Left ventricle myocardium inferior (tissue), 1 donor: ENCODE measurements at regions not wholly inside any gene's neighbourhood (a gene's known extent, or its start where the extent isn't known, plus 50 kb on each side); places are given as distances from the start of the nearest gene placed in this dataset.

Source experiments
- DNase-seq: peaks from one replicate; pipeline ENCODE4 v3.0.0-alpha.2; 2020
- H3K27ac ChIP-seq: fragments of 200-600 bp; replicated peaks from 2 replicates; pipeline ENCODE4 v1.8.0; 2021
- H3K27me3 ChIP-seq: fragments of 200-600 bp; 2 replicates; pipeline ENCODE4 v1.8.0; 2021; ENCODE audit warnings: low read depth
- H3K36me3 ChIP-seq: fragments of 200-600 bp; 2 replicates; pipeline ENCODE4 v1.8.0; 2021
- H3K4me1 ChIP-seq: fragments of 200-600 bp; 2 replicates; pipeline ENCODE4 v1.8.0; 2021
- H3K4me3 ChIP-seq: fragments of 200-600 bp; 2 replicates; pipeline ENCODE4 v1.8.0; 2021; ENCODE audit warnings: mild to moderate bottlenecking, moderate library complexity
- H3K9me3 ChIP-seq: fragments of 200-600 bp; replicated peaks from 2 replicates; pipeline ENCODE4 v1.8.0; 2021
- intact Hi-C: fragments of 100-400 bp; cut with micrococcal nuclease; formaldehyde crosslinking; loops from one replicate; pipeline ENCODE4 v1.11.0; 2022
- TF ChIP-seq, protein P1 (sequence below): fragments of 200-600 bp; IDR thresholded peaks from 2 replicates; pipeline ENCODE4 v1.8.0; 2021; ENCODE audit warnings: antibody characterized with exemption, mild to moderate bottlenecking, borderline replicate concordance
- donor health status: DM: no; HTN: yes; CAD: no; lungs with severe emphysema.

DNA sequence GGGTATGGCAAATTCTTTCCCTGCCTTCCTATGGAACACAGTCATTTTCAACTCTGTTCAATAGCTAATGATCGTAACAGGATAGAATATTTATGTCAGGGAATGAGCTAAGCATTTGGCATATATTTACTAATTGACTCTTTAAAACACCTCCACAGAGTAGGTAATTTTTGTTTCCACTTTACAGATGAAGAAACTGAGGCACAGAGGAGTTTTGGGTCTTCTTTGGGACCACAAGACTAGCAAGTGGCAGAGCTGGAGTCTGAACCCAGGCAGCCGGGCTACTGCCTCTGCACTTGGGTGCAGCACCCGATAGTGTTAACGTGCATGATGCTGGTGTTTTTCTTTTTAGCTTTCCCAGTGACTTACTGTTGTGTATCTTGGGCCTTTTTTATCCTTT lies 384.0 kb downstream of the SFMBT2 start:
- no peaks in the 10 kb centered on the region for H3K4me1 ChIP-seq
- no peaks in the 10 kb centered on the region for H3K36me3 ChIP-seq
- DNase-seq = no peak
- TF ChIP-seq, protein P1, sequence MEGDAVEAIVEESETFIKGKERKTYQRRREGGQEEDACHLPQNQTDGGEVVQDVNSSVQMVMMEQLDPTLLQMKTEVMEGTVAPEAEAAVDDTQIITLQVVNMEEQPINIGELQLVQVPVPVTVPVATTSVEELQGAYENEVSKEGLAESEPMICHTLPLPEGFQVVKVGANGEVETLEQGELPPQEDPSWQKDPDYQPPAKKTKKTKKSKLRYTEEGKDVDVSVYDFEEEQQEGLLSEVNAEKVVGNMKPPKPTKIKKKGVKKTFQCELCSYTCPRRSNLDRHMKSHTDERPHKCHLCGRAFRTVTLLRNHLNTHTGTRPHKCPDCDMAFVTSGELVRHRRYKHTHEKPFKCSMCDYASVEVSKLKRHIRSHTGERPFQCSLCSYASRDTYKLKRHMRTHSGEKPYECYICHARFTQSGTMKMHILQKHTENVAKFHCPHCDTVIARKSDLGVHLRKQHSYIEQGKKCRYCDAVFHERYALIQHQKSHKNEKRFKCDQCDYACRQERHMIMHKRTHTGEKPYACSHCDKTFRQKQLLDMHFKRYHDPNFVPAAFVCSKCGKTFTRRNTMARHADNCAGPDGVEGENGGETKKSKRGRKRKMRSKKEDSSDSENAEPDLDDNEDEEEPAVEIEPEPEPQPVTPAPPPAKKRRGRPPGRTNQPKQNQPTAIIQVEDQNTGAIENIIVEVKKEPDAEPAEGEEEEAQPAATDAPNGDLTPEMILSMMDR = no peak
- H3K4me3 ChIP-seq = no peak overlapping the region
- peaks cover 10% of the 10 kb centered on the region for H3K27me3 ChIP-seq
- no peak overlapping the region for H3K27ac ChIP-seq
- peaks cover 17% of the 10 kb centered on the region for H3K9me3 ChIP-seq
- intact Hi-C loops = no loop called here

DNA sequence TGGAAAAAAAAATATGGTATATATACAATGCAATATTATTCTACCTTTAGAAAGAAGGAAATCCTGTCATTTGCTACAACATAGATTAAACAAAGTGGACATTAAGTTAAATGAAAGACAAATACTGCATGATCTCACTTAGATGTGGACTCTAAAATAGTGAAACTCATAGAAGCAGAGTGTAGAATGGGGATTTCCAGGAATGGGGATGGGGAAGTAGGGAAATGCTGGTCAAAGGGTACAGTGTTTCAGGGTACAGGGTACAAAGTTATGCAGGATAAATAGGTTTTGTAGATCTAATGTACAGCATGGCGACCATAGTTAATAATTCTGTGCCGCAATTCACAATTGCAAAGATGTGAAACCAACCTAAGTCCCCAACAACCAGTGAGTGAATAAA lies 385.5 kb downstream of the SFMBT2 start:
- H3K27me3 ChIP-seq = no peaks in the 10 kb centered on the region

DNA sequence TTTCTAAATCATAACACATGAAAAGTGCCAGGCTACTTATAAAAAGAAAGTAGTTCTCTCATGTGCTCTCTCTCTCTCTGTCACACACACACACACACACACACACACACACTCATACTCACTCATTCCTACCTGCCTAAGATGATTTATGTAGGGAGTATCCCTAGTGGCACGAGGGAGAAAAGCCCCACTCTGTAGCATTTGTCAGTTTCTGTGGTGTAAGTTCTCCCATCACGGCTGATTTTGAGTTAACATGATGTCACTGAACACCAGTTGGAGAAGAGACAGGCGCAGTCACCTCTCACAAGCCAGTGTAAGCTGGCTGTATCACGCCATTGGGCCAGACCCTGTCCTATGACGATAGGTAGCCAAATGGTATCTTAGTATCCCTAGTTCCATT lies 395.4 kb downstream of the SFMBT2 start:
- no peak for DNase-seq
- Histone ChIP-seq H3K27ac (no peak overlapping the region), H3K9me3 (peaks cover 17% of the 10 kb centered on the region), H3K4me1 (no peaks in the 10 kb centered on the region), H3K27me3 (peaks cover 3% of the 10 kb centered on the region), H3K36me3 (no peaks in the 10 kb centered on the region), H3K4me3 (no peak overlapping the region)
- intact Hi-C loops = no loop called here
- TF ChIP-seq, protein P1 = no peak

More for the DNA sequence above, 385.5 kb downstream of the SFMBT2 start:
- Histone ChIP-seq H3K27ac (no peak overlapping the region), H3K36me3 (no peaks in the 10 kb centered on the region), H3K9me3 (peaks cover 20% of the 10 kb centered on the region), H3K4me3 (no peak overlapping the region), H3K4me1 (no peaks in the 10 kb centered on the region)
- intact Hi-C loops = no loop called here
- TF ChIP-seq, protein P1 = no peak
- DNase-seq = no peak

DNA sequence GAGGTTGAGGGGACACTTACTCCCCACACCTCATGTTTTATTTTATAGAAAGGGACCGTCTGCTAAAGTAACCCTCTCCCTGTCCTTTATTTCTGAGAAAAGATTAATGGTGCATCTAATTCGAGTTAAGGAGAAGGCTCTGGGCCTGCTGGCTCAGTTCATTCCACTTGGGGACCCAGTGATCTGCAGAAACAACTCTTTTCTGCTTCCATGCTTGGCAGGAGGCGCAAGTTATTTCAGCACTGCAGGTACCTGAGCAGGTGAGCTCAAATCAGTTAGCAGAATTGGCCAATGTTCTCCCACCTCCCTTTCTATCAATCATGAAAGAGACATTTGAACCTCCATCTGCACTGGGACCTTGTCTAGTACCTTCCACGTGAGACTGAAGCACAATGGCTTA lies 396.1 kb downstream of the SFMBT2 start:
- H3K9me3 ChIP-seq = peaks cover 10% of the 10 kb centered on the region
- no peaks in the 10 kb centered on the region for H3K4me1 ChIP-seq
- intact Hi-C loops = no loop called here
- no peaks in the 10 kb centered on the region for H3K36me3 ChIP-seq
- H3K27ac ChIP-seq = no peak overlapping the region
- H3K27me3 ChIP-seq = peaks cover 3% of the 10 kb centered on the region
- DNase-seq = no peak
- TF ChIP-seq, protein P1 = no peak
- H3K4me3 ChIP-seq = no peak overlapping the region

DNA sequence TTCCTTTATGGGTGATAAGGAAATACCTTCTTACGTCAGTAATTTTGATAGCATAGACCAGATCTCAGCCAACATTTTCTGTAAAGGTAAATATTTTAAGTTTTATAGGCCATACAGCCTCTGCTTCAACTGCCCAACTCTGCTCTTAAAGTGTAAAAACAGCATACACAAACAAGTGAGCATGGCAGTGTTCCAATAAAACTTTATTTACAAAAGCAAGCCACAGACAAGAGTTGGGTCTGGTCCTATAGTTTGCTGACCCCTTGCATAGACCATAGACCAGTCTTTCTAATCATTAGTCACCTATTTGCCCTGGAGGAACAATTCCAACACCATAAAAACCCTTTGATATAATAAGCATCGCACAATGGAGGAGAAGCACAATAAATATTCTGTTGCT lies 398.8 kb downstream of the SFMBT2 start:
- Histone ChIP-seq H3K27me3 (no peaks in the 10 kb centered on the region), H3K4me1 (no peaks in the 10 kb centered on the region), H3K4me3 (no peak overlapping the region), H3K27ac (no peak overlapping the region), H3K36me3 (no peaks in the 10 kb centered on the region), H3K9me3 (no peaks in the 10 kb centered on the region)
- DNase-seq = no peak
- intact Hi-C loops = no loop called here
- TF ChIP-seq, protein P1 = no peak

DNA sequence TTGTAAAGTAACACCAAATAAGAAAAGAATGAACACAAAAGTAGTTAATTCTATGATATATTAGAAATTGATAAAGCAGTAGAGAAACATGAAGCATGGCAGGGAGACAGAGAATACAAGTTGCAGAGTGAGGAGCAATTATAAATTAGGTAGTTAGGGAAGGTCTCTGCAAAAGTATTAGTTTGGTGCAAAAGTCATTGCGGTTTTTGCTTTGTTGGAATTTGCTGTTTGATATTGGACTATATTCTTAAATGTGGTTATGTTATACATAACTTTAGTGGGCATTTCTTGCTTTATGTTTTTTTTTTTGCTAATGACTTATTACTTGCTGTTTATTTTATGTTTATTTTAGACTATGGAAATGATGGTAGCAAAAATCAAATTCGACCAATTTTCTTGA lies 402.2 kb downstream of the SFMBT2 start:
- Histone ChIP-seq H3K9me3 (no peaks in the 10 kb centered on the region), H3K4me3 (no peak overlapping the region), H3K27ac (no peak overlapping the region), H3K36me3 (no peaks in the 10 kb centered on the region), H3K4me1 (no peaks in the 10 kb centered on the region), H3K27me3 (no peaks in the 10 kb centered on the region)
- intact Hi-C loops = no loop called here
- TF ChIP-seq, protein P1 = no peak
- no peak for DNase-seq
